Thyroid gland (tissue), 4 donors: ENCODE measurements at regions not wholly inside any gene's neighbourhood (a gene's known extent, or its start where the extent isn't known, plus 50 kb on each side); places are given as distances from the start of the nearest gene placed in this dataset.

Experiments
- CTCF ChIP-seq, 6 experiments: fragments of 200-600 bp in 3 of 6; fragments of 450-650 bp in 3 of 6; sonication (generic) in 3 of 6; IDR thresholded peaks; one replicate each; pipeline ENCODE4 v1.5.1; 2016 to 2019; ENCODE audit warnings: antibody characterized with exemption in 6 of 6, mild to moderate bottlenecking in 2 of 6, inconsistent platforms in 1 of 6, moderate library complexity in 1 of 6
- POLR2A ChIP-seq, 2 donors: fragments of 450-650 bp; IDR thresholded peaks; one replicate each; pipeline ENCODE4 v1.6.1; 2017; ENCODE audit warnings: antibody characterized with exemption in 2 of 2, mild to moderate bottlenecking in 2 of 2, moderate library complexity in 1 of 2

DNA sequence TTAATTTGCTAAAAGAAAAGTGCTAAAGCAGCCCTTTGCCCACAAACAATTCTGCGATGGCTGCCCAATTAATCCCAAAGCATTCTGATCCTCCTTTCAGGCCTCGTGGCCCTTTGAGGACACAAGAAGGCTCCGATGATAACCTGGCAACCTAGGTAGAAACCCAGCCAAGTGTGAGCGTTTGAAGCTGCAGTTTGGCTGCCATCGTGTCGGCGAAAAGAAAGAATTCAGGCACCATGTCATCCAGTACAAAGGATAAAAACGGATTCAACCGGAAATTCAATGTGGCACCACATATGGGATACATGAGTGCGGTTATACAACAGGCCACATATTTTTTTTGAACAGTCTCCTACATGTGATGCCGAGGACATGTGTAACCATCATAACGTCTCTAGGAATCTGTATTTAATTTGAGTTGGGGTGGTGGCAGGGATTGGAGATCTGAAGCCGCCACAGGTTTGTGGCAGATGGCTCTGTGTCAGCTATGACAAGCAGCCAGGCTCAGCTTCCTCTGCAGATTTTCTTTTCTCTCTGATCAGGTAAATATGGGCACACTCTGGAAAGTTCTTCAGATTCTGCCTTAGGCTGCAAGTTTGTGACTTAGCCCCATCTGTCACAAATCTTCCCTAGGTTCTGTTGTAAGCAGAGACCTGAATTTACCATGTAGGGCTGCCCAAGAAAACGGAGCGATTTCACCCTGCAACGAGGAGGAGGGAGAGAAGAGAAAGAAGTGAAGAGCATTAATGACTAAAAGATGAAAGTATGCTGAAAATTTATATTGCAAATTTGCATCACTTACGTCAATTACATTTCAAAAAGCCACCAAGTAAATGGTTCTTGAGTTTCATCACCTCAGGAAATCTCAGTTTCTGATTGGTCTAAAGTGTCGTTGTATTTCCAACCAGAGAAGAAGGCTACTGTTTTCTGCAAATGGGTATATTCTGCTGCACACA, 573.2 kb downstream of the ZEB2 start:
- no peak for TF ChIP-seq POLR2A (IDR thresholded peaks at IDR 0.05)
- no peak for TF ChIP-seq CTCF (IDR thresholded peaks at IDR 0.05)
